K562 (cell line): ENCODE measurements at regions not wholly inside any gene's neighbourhood (a gene's known extent, or its start where the extent isn't known, plus 50 kb on each side); places are given as distances from the start of the nearest gene placed in this dataset.

Source experiments
- ATAC-seq: fragments of 200-7000 bp; cut with Tn5 transposase; 3 replicates; pipeline ENCODE4 v1.9.1; 2020; ENCODE audit warnings: moderate library complexity
- BruUV-seq: library from RNA; stranded (reverse); fragments of 400-500 nt; replicated peaks from 2 replicates; lab custom pipeline; 2021; lab: Mats Ljungman, UMichigan
- CTCF ChIA-PET: fragments of 300-600 bp; formaldehyde crosslinking; extraction: SDS; loops from one replicate; lab custom pipeline; 2021; ENCODE audit warnings: low intra/inter-chr PET ratio; lab: Yijun Ruan, JAX
- POLR2A ChIA-PET: fragments of 300-600, 350-650 bp; sonication (Branson Sonifier 250); formaldehyde crosslinking; extraction: SDS; loops from one replicate; lab custom pipeline; 2021; ENCODE audit warnings: antibody characterized with exemption, inconsistent platforms; lab: Yijun Ruan, JAX
- DNase-seq, 4 experiments: peaks; one replicate each; pipeline versions ENCODE4 v3.0.0 to v3.0.0-alpha.2; 2011 to 2018; ENCODE audit warnings: low spot score in 3 of 4, mixed read lengths in 3 of 4; ENCODE audit errors: extremely low read depth in 1 of 4
- FAIRE-seq: peaks from 2 replicates; lab custom pipeline; 2011; peaks lifted over from hg19 to GRCh38; lab: Jason Lieb, UNC
- H2AFZ ChIP-seq: 2 replicates; pipeline ENCODE4 v1.6.0; 2011; ENCODE audit warnings: low read depth, low read length, control low read depth, inconsistent platforms
- H3K27ac ChIP-seq: fragments of 200-600 bp; 3 replicates; pipeline ENCODE4 v1.8.0; 2011; ENCODE audit warnings: low read depth, mild to moderate bottlenecking, control low read depth, inconsistent platforms, low read length, moderate library complexity, mixed read lengths; ENCODE audit errors: extremely low read depth
- H3K27me3 ChIP-seq, 2 experiments: fragments of 300-600 bp in 1 of 2; 2 replicates in 1 of 2; 3 replicates in 1 of 2; pipeline versions ENCODE4 v1.6.0 to v1.8.0; 2011; ENCODE audit warnings: inconsistent platforms in 2 of 2, low read length in 2 of 2, mild to moderate bottlenecking in 1 of 2, mixed read lengths in 1 of 2, moderate library complexity in 1 of 2; ENCODE audit not compliant: control insufficient read depth in 2 of 2, insufficient read depth in 2 of 2
- H3K36me3 ChIP-seq: fragments of 300-600 bp; 3 replicates; pipeline ENCODE4 v1.8.0; 2011; ENCODE audit warnings: mild to moderate bottlenecking, low read length, inconsistent platforms; ENCODE audit not compliant: control insufficient read depth, insufficient read depth
- H3K4me1 ChIP-seq, 2 experiments: fragments of 200-600 bp in 1 of 2; replicated peaks in 1 of 2; 2 replicates in 1 of 2; 3 replicates in 1 of 2; pipeline versions ENCODE4 v1.5.1 to v1.8.0; 2011; ENCODE audit warnings: inconsistent platforms in 2 of 2, low read length in 2 of 2, mild to moderate bottlenecking in 1 of 2, mixed read lengths in 1 of 2, moderate library complexity in 1 of 2; ENCODE audit not compliant: control insufficient read depth in 2 of 2, insufficient read depth in 2 of 2
- H3K4me2 ChIP-seq: 2 replicates; pipeline ENCODE4 v1.6.1; 2011; ENCODE audit warnings: low read length, control low read depth, inconsistent platforms, mixed read lengths; ENCODE audit not compliant: insufficient read depth
- H3K4me3 ChIP-seq: fragments of 200-600 bp; sonication (generic), shearing (Covaris generic); 2 replicates; pipeline ENCODE4 v1.5.1; 2016; ENCODE audit warnings: control low read depth, inconsistent platforms
- H3K79me2 ChIP-seq: fragments of 200-600 bp; 3 replicates; pipeline ENCODE4 v1.8.0; 2011; ENCODE audit warnings: low read length, inconsistent platforms; ENCODE audit not compliant: control insufficient read depth, insufficient read depth
- H3K9ac ChIP-seq, 2 experiments: 2 replicates each; pipeline versions ENCODE4 v1.6.0 to v1.6.1; 2011; ENCODE audit warnings: low read depth in 2 of 2, low read length in 2 of 2, control low read depth in 1 of 2, inconsistent platforms in 1 of 2, mild to moderate bottlenecking in 1 of 2, mixed read lengths in 1 of 2; ENCODE audit not compliant: insufficient read depth in 1 of 2
- H3K9me1 ChIP-seq: one replicate; pipeline ENCODE4 v1.6.0; 2011; ENCODE audit warnings: inconsistent platforms, mild to moderate bottlenecking, low read length, moderate library complexity; ENCODE audit not compliant: control insufficient read depth, insufficient read depth
- H3K9me3 ChIP-seq: replicated peaks from 2 replicates; pipeline ENCODE4 v1.5.1; 2011; ENCODE audit warnings: low read depth, low read length, inconsistent platforms; ENCODE audit not compliant: control insufficient read depth, insufficient read depth
- H4K20me1 ChIP-seq: replicated peaks from 2 replicates; pipeline ENCODE4 v1.6.1; 2011; ENCODE audit warnings: low read length, inconsistent platforms, mixed read lengths; ENCODE audit not compliant: control insufficient read depth, insufficient read depth
- CCNT2 ChIP-seq: IDR thresholded peaks from 2 replicates; pipeline ENCODE4 v1.6.1; 2011; ENCODE audit warnings: borderline replicate concordance, low read depth, mild to moderate bottlenecking, moderate library complexity, mixed read lengths, low read length; ENCODE audit not compliant: insufficient read length; ENCODE audit errors: extremely low read depth
- HNRNPL ChIP-seq: fragments of 200-400 bp; formaldehyde crosslinking; IDR thresholded peaks from 2 replicates; pipeline ENCODE4 v1.6.1; 2017; ENCODE audit warnings: low read depth, mild to moderate bottlenecking, low read length
- HOXB6 ChIP-seq: fragments of 250-450 bp; sonication (Bioruptor Pico); IDR thresholded peaks from 2 replicates; pipeline ENCODE4 v1.5.1; 2022; ENCODE audit warnings: mild to moderate bottlenecking, borderline replicate concordance
- MCM7 ChIP-seq, 2 experiments: fragments of 450-650 bp; IDR thresholded peaks; 2 replicates each; pipeline ENCODE4 v1.6.1; 2016 to 2018
- MTF1 ChIP-seq: fragments of 250-450 bp; sonication (Bioruptor Pico); IDR thresholded peaks from 2 replicates; pipeline ENCODE4 v1.9.0; 2021; ENCODE audit warnings: moderate library complexity, mild to moderate bottlenecking, inconsistent platforms, borderline replicate concordance
- NFIC ChIP-seq: fragments of 450-650 bp; IDR thresholded peaks from 2 replicates; pipeline ENCODE4 v1.6.1; 2017; ENCODE audit warnings: mild to moderate bottlenecking, inconsistent platforms
- POLR3G ChIP-seq: IDR thresholded peaks from 2 replicates; pipeline ENCODE4 v1.6.1; 2011; ENCODE audit not compliant: insufficient read length, insufficient replicate concordance; ENCODE audit errors: extremely low read depth
- PRPF4 ChIP-seq: fragments of 200-400 bp; formaldehyde crosslinking; IDR thresholded peaks from one replicate; pipeline ENCODE4 v1.6.1; 2017; ENCODE audit warnings: low read length, low read depth, mild to moderate bottlenecking; ENCODE audit not compliant: insufficient read depth, poor library complexity, severe bottlenecking
- SMARCE1 ChIP-seq: fragments of 450-650 bp; IDR thresholded peaks from 2 replicates; pipeline ENCODE4 v1.7.1; 2016; ENCODE audit warnings: mild to moderate bottlenecking
- ZNF436 ChIP-seq: fragments of 250-450, 450-650 bp; sonication (Bioruptor Pico); formaldehyde crosslinking; IDR thresholded peaks from 2 replicates; pipeline ENCODE4 v1.7.0; 2020; ENCODE audit warnings: mild to moderate bottlenecking
- WGBS: fragments of 100-300 bp; shearing (Covaris generic); methylation state at CpG from one replicate; pipeline ENCODE4 v1.1.6; 2016; ENCODE audit warnings: low coverage, mixed read lengths; ENCODE audit not compliant: insufficient coverage; ENCODE audit errors: missing lambda C conversion rate; 5-methylcytosine and 5-hydroxymethylcytosine counted together
- in situ Hi-C: fragments of 300-500 bp; cut with MboI; formaldehyde crosslinking; loops from 4 replicates; pipeline ENCODE4 v1.15.0; 2018; ENCODE audit warnings: inconsistent platforms, mixed read lengths
- intact Hi-C: fragments of 100-400 bp; cut with micrococcal nuclease; formaldehyde crosslinking; loops from 2 replicates; pipeline ENCODE4 v1.14.2; 2022
- TF ChIP-seq, protein P1 (sequence below): fragments of 250-450 bp; sonication (Bioruptor Pico); IDR thresholded peaks from 2 replicates; pipeline ENCODE4 v1.4.0; 2020

DNA sequence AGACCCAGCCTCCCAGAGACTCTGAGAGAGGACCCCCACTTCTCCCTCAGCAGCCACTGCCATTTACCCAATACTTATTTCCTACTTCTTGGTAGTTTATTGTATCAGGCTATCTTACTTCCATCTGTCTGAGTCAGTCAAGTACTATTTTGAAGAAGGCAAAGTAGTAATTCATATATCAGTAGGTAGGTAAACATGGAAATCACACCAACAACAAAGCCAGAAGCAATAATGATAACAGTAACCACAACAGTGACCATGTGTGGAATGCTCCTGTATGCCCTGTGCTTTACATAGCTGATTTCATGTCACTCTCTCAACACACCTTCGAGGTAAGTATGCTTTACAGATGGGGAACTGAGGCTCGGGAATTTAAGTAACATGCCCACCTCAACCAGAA lies 173.0 kb downstream of the BCL11A start:
- TF ChIP-seq NFIC = no peak
- ATAC-seq (no peak), DNase-seq (no peak), FAIRE-seq (no peak)
- Histone ChIP-seq H3K4me3 (no peak overlapping the region), H3K9me3 (no peaks in the 10 kb centered on the region), H3K27me3 (peaks cover 3 to 15% of the 10 kb centered on the region in 2 experiments; a peak in 3 of 5 replicates), H3K4me1 (no peaks in the 10 kb centered on the region), H3K27ac (no peak overlapping the region), H3K9me1 (no peaks in the 10 kb centered on the region), H3K4me2 (no peak overlapping the region), H2AFZ (no peak overlapping the region), H4K20me1 (no peaks in the 10 kb centered on the region), H3K79me2 (no peaks in the 10 kb centered on the region), H3K9ac (no peak overlapping the region), H3K36me3 (no peaks in the 10 kb centered on the region)
- CTCF ChIA-PET = no interaction called here
- no TSS peak for BruUV-seq
- intact Hi-C loops (no loop called here), in situ Hi-C loops (no loop called here)
- whole genome bisulfite sequencing = 0% methylated on average over 2 of the region's 2 CpGs
- POLR2A ChIA-PET = no interaction called here

DNA sequence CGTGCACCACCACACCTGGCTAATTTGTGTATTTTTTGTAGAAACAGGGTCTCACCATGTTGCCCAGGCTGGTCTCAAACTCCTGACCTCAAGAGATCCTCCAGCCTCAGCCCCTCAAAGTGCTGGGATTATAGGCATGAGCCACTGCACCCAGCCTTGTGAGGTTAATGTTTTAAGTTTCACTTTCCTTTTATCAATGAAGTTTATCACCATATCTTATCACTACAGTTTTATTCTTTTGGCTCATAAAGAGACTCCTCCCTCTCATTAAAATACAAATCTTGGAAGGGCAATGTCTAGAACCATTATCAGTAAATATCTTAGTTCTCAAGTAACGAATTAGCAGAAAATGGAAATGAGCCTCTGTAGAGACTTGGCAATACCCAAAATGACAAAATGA lies 173.8 kb downstream of the BCL11A start:
- CTCF ChIA-PET = no interaction called here
- TF ChIP-seq HOXB6 (CRISPR knock-in tag) (no peak), PRPF4 (no peak), CCNT2 (no peak), SMARCE1 (no peak), HNRNPL (no peak), MTF1 (CRISPR knock-in tag) (no peak), ZNF436 (CRISPR knock-in tag) (no peak), MCM7 (IDR thresholded peaks at IDR 0.05) (no peak), POLR3G (no peak)
- TF ChIP-seq, protein P1, sequence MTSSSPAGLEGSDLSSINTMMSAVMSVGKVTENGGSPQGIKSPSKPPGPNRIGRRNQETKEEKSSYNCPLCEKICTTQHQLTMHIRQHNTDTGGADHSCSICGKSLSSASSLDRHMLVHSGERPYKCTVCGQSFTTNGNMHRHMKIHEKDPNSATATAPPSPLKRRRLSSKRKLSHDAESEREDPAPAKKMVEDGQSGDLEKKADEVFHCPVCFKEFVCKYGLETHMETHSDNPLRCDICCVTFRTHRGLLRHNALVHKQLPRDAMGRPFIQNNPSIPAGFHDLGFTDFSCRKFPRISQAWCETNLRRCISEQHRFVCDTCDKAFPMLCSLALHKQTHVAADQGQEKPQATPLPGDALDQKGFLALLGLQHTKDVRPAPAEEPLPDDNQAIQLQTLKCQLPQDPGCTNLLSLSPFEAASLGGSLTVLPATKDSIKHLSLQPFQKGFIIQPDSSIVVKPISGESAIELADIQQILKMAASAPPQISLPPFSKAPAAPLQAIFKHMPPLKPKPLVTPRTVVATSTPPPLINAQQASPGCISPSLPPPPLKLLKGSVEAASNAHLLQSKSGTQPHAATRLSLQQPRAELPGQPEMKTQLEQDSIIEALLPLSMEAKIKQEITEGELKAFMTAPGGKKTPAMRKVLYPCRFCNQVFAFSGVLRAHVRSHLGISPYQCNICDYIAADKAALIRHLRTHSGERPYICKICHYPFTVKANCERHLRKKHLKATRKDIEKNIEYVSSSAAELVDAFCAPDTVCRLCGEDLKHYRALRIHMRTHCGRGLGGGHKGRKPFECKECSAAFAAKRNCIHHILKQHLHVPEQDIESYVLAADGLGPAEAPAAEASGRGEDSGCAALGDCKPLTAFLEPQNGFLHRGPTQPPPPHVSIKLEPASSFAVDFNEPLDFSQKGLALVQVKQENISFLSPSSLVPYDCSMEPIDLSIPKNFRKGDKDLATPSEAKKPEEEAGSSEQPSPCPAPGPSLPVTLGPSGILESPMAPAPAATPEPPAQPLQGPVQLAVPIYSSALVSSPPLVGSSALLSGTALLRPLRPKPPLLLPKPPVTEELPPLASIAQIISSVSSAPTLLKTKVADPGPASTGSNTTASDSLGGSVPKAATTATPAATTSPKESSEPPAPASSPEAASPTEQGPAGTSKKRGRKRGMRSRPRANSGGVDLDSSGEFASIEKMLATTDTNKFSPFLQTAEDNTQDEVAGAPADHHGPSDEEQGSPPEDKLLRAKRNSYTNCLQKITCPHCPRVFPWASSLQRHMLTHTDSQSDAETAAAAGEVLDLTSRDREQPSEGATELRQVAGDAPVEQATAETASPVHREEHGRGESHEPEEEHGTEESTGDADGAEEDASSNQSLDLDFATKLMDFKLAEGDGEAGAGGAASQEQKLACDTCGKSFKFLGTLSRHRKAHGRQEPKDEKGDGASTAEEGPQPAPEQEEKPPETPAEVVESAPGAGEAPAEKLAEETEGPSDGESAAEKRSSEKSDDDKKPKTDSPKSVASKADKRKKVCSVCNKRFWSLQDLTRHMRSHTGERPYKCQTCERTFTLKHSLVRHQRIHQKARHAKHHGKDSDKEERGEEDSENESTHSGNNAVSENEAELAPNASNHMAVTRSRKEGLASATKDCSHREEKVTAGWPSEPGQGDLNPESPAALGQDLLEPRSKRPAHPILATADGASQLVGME (CRISPR knock-in tag) = no peak

More for the DNA sequence above, 173.8 kb downstream of the BCL11A start:
- Histone ChIP-seq H3K27ac (no peak overlapping the region), H4K20me1 (no peaks in the 10 kb centered on the region), H3K36me3 (no peaks in the 10 kb centered on the region), H3K4me2 (no peak overlapping the region), H3K9ac (no peak overlapping the region), H2AFZ (no peak overlapping the region), H3K27me3 (peaks cover 3 to 15% of the 10 kb centered on the region in 2 experiments; a peak in 3 of 5 replicates), H3K79me2 (no peaks in the 10 kb centered on the region), H3K4me1 (no peaks in the 10 kb centered on the region), H3K9me3 (no peaks in the 10 kb centered on the region), H3K9me1 (no peaks in the 10 kb centered on the region), H3K4me3 (no peak overlapping the region)
- in situ Hi-C loops = no loop called here
- WGBS = 0% methylated on average over 2 of the region's 2 CpGs
- no TSS peak for BruUV-seq
- POLR2A ChIA-PET = no interaction called here
- ATAC-seq (no peak), FAIRE-seq (no peak), DNase-seq (no peak)
- intact Hi-C loops = no loop called here
